ENCODE measurements at regions not wholly inside any gene's neighbourhood (a gene's known extent, or its start where the extent isn't known, plus 50 kb on each side); places are given as distances from the start of the nearest gene placed in this dataset.
"Not testable (repeated sequence)": the region's sequence is repeated elsewhere in the genome, so short reads cannot be mapped to it uniquely, and the experiment has no call there.

DNA sequence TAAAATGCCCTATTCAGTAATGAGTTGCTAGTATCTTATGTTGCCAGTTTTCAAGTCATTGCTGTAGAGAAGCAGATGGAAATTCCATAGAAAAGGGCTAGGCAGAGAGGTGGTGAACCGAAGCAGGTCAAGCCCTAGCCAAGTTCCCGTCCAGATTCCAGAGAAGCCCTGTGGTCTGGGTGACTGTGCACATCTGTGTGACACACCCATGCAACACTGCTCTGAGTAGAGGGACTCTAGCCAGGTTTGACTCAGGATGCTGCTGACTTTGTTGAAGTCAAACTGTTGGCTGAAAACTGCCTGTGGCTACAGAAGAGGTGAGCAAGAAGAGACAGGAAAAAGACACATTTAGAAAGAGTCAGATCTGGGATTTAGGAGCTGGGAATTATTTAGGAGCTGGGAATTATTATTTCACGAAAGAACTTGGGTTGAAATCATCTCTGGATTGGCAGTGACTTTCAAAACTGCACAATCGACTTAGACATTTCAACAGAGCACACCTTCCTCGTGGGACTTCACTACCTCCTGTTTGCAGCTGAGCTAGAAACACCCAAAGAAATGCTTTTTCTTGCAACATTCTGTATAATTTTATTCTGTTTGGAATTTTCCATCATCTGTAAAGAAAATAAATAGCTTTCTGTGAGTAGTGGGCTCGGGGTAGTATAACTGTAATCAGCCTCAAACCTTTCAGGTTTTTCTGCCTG, 149.1 kb upstream of the PRKCQ start:
- peak; percentile 30 for DNase-seq (ENCODE audit: low spot score)

DNA sequence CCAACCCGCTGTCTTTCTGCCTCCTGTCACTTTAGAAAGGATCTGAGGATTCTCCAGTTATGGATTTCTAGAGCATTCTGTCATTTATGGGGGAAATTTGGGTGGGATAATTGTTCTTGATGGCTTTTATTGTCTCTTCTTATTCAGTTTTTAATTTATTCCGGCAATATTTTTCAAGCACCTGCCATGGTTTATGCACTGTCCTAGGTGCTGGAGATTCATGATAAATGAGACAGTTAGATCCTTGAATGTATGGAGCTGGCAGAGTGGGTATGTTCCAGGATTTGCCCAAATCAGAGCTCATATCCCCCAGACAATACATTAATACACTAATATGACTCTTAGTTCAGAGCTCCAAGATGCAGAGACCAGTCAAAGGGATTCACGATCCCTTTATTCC, 146.8 kb upstream of the PRKCQ start:
- no peak for DNase-seq (ENCODE audit: low spot score)

DNA sequence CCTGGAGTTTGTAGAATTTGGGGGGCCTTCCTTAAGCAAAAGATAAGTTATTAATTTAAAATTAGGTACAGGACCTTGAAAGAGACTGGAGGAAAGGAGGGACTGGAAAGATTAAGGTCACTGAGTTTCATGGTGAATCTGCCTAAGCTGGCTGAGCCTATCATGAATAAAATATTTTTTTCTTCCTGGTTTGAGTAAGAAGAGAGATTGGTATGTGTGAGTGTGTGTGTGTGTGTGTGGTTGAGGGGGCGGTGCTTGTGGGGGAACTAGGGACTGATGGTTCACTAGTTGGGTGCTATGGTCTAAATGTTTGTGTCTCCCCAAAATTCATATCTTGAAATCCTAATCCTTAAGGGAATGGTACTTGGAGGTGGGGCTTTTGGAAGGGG, 142.5 kb upstream of the PRKCQ start:
- no peak for DNase-seq (ENCODE audit: low spot score)

DNA sequence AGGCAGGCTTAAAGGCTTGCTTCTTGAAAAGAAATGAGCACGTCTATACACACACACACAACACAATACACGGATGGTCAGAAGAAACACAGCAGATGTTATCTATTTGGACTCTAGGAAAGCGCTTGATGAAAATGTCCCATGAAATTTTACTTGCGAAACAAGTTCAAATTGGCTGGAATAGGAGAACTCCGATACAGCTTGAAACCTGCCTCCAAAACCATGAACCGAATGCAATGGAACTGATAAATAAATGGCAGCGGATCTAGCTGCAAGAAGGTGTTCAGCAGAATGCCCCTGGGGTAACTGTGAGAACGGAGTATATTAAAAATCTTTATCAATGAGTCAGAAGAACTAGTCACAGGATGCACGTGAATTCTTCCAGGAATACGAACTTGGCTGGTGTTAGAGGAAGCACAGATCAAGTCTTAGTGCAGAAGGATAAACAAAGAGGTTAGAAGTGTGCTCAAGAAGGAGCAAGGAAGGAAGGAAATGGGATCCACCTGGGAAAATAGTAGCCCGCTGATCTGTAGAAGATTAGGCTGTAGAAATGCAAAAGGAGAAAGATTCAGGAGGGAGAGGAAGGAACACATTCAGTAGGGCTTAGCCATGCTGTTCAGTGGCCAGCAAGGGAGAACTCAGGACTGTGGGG, 142.0 kb upstream of the PRKCQ start:
- peak; percentile 44 for DNase-seq (ENCODE audit: low spot score)

GRCh38 chr10:6721480-6721879, 141.4 kb upstream of the PRKCQ start:
- DNase-seq (ENCODE audit: low spot score): peak; percentile 25

- DNase-seq (ENCODE audit: low spot score): no peak
Observed at GRCh38 chr10:6719561-6719960, 139.5 kb upstream of the PRKCQ start.

DNA sequence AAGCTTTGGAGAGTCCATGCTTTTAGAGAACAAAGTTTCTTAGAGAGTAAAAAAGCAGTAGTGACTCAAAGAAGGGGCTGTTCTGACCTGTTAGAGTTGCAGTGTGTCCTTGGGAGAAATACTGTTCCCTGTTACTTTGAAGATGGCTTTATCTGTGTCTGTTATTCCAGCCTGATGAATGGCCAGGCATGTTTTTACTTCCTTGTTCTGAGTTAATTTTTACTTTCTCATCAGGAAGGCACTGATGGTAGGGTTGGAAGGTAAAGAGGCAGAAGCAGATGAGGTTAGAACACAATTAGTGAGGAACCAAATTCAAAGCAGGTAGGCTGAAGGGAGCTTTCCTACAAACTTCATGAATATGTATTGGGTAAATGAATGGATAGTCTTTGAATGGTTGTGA, 138.5 kb upstream of the PRKCQ start:
- no peak for DNase-seq (ENCODE audit: low spot score)

- DNase-seq (ENCODE audit: low spot score): no peak
Observed at GRCh38 chr10:6716516-6716915, 136.4 kb upstream of the PRKCQ start.

- DNase-seq (ENCODE audit: low spot score): no peak
Observed at GRCh38 chr10:6713716-6714115, 133.6 kb upstream of the PRKCQ start.

GRCh38 chr10:6713120-6713519, 133.0 kb upstream of the PRKCQ start:
- no peak for DNase-seq (ENCODE audit: low spot score)

DNA sequence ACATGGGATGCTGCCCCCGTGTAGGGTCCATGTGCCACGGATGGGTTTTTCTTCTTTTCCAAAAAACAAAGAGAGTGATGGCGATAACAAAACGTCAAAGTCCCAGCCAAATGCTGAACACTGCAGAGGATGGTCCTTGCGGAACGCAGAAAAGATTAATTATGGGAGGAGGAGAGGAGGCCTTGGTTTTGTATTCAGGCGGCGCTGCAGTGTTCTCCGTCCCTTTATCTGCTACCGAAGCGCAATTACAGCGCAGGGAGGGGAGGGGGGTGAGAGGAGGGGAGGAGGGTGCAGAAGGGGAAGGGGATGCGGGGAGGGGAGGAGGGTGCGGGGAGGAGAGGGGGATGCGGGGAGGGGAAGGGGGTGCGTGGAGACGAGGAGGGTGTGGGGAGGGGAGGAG, 131.8 kb upstream of the PRKCQ start:
- no peak for DNase-seq (ENCODE audit: low spot score)

DNA sequence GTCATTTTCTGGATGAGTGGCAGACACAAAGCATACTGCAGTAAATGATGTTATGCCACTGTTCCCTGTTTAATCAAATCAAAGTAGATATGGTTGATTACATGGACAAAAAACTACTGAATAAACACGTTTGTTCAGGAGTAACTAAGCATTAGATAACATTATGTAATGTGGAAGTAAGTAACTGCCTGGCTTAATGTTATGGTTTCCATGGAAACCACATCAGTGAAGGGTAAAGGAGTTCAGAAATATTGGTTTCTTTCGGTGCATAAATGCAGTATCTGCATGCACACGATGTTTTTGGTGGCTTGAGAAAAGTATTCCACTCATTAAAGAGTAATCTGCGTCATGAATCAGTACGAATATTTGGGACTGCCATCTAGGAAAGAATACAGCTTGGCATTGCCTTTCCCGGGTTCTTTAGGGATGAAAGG, 131.3 kb upstream of the PRKCQ start:
- no peak for DNase-seq (ENCODE audit: low spot score)

DNA sequence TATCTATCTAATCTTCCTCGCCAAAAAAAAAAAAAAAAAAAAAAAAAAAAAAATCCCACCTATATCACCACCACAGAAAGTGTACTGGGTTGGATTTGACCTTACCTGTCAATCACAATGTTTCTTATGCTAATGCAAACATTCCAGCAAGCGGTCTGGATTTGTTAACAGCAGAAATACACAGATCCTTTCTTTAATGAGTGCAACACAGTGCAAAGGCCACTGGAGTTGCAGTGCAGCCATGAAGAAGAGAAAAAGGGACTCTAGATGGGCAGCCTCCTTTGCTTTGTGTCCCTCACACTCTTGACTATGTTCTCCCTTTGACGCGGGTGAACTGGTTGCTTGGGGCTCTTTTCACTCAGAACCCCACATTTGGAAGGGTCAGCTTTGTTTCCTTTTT, 127.3 kb upstream of the PRKCQ start:
- no peak for DNase-seq (ENCODE audit: low spot score)

- DNase-seq (ENCODE audit: low spot score): no peak
Observed at GRCh38 chr10:6706725-6707124, 126.6 kb upstream of the PRKCQ start.

DNA sequence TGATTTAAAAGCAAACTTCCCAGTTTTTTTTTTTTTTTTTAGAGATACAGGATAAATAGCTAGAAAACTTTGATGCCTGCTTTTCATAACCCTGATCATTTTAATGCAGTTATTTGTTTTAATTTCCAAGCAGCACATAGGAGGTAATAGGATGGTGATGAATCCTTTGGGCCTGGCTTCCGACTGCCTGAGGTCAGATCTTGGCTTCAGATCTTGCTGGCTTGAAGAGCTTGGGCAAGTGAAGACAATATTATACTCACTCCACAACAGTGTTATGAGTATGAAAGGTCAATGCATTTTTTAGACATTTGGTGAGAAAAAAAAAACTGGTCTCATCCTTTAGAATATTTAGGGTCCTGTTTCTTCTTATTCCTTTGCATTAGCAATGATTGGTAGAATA, 124.8 kb upstream of the PRKCQ start:
- DNase-seq (ENCODE audit: low spot score): no peak

GRCh38 chr10:6702833-6703232, 122.8 kb upstream of the PRKCQ start:
- DNase-seq (ENCODE audit: low spot score): not testable (repeated sequence)

GRCh38 chr10:6702030-6702429, 122.0 kb upstream of the PRKCQ start:
- no peak for DNase-seq (ENCODE audit: low spot score)

GRCh38 chr10:6701289-6701688, 121.2 kb upstream of the PRKCQ start:
- DNase-seq (ENCODE audit: low spot score): no peak

DNA sequence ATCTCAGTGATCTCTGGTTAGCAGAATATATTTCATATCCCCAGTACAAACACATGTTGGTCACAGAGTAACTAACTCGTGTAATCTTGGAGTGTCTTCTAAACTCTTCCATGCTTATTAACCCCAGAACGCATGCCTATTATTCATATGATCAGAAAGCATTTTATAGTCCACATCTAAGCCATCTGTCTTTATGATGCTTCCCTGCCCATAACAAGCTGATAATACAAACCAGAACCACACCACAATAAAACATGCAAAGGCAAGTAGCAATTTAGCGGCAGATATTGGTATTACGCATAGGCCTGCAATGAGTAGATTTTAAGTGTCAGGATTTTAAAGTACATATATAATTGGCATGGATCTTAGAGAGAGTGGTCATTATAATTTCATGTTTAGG, 120.0 kb upstream of the PRKCQ start:
- DNase-seq (ENCODE audit: low spot score): no peak

GRCh38 chr10:6699336-6699735, 119.3 kb upstream of the PRKCQ start:
- no peak for DNase-seq (ENCODE audit: low spot score)

DNA sequence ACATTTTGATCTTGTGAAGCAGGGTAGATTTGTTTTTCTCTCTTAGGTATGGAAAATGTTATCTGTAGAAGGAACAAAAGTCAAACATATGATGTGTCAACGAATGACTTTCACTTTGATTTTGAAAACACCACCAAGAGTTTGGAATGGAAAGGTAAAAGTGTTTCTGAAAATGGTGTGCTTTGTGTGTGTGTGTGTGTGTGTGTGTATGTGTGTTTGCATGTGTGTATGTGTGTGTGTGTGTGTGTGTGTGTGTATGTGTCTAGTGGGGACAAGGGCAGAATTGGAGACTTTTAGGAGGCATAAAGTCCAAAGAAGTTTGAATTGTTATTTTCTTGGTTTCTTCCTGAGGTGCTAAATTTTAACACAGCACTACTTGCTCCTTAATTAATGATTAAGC, 115.4 kb upstream of the PRKCQ start:
- no peak for DNase-seq (ENCODE audit: low spot score)

DNA sequence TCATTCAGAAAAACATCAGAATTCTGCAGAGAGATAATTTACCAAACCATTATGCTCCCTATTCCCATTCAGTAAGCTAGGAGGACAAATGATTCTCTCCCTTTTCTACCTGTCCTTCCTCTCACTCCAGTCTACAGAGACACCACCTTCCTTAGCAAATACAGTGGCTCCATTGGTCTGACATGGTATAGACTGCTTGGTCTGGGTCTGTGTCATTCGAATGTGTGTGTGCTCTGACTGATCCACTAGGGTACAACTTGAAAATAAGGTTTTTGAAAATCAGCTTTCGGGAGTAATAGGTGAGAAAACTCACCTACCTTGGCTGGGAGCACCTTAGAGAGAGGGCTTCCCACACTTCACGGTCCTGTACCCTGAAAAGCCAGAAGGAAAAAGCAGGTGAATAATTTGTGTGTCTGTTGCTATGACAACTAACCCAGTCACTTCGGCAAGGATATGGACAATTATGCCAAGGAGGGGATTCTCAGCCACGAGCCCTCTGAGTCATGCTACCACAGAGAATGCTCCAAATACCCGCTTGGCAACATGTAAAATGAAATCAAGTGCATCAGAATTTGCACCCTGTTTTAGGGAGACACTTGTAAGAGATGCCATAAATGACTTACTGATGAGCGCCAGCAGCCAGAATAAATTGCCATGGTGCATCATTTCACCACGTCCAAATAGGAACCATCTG, 114.5 kb upstream of the PRKCQ start:
- no peak for DNase-seq (ENCODE audit: low spot score)

DNA sequence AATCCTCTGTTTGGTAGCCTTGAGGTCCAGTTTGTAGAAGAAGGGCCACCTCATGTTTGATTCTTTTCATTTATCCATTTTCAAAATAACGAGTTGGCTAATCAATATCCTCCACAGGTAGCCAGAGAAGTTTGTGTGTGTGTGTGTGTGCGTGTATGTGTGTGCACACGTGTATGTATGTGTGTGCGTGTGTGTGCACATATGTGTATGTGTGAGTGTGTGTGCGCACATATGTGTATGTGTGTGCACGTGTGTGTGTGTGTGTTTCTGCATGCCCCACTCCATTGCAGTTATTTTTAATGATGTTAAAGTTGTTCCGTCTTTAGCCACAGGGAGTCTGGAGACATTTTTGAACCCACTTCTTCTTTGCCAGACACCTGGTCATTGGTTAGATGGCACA, 112.8 kb upstream of the PRKCQ start:
- no peak for DNase-seq (ENCODE audit: low spot score)
